IMR-90 (cell line): ENCODE measurements at regions not wholly inside any gene's neighbourhood (a gene's known extent, or its start where the extent isn't known, plus 50 kb on each side); places are given as distances from the start of the nearest gene placed in this dataset.

Source experiments
- ATAC-seq: fragments of 200-7000 bp; cut with Tn5 transposase; 2 replicates; pipeline ENCODE4 v1.9.1; 2020; ENCODE audit warnings: low read depth, mild to moderate bottlenecking, moderate library complexity
- BruUV-seq: library from RNA; stranded (reverse); fragments of 400-500 nt; replicated peaks from 2 replicates; lab custom pipeline; 2021; lab: Mats Ljungman, UMichigan
- CTCF ChIA-PET: fragments of 300-600 bp; formaldehyde crosslinking; extraction: SDS; loops from one replicate; lab custom pipeline; 2021; ENCODE audit warnings: antibody characterized with exemption; lab: Yijun Ruan, JAX
- POLR2A ChIA-PET: fragments of 300-600 bp; sonication (Branson Sonifier 250); formaldehyde crosslinking; loops from one replicate; lab custom pipeline; 2022; ENCODE audit warnings: antibody characterized with exemption; ENCODE audit not compliant: unreplicated experiment; lab: Charles Lee
- DNase-seq: peaks from one replicate; pipeline ENCODE4 v3.0.0; 2013
- H2AFZ ChIP-seq: replicated peaks from 2 replicates; pipeline ENCODE3; 2013; ENCODE audit warnings: low read length, mild to moderate bottlenecking; ENCODE audit not compliant: poor library complexity
- H2AK5ac ChIP-seq: 2 replicates; pipeline ENCODE4 v1.6.1; 2013; ENCODE audit warnings: low read depth, low read length, inconsistent platforms
- H2AK9ac ChIP-seq: replicated peaks from 2 replicates; pipeline ENCODE3; 2013; ENCODE audit warnings: mild to moderate bottlenecking, low read depth, low read length, moderate library complexity; ENCODE audit not compliant: poor library complexity
- H2BK120ac ChIP-seq: 2 replicates; pipeline ENCODE4 v1.6.1; 2013; ENCODE audit warnings: low read depth, low read length, inconsistent platforms
- H2BK15ac ChIP-seq: 3 replicates; pipeline ENCODE4 v1.6.1; 2013; ENCODE audit warnings: low read depth, low read length, inconsistent platforms
- H2BK20ac ChIP-seq: 2 replicates; pipeline ENCODE4 v1.6.1; 2013; ENCODE audit warnings: low read depth, mild to moderate bottlenecking, inconsistent platforms, low read length, moderate library complexity
- H2BK5ac ChIP-seq: 2 replicates; pipeline ENCODE4 v1.6.1; 2013; ENCODE audit warnings: mild to moderate bottlenecking, low read depth, low read length, inconsistent platforms; ENCODE audit not compliant: poor library complexity, severe bottlenecking
- H3K14ac ChIP-seq: replicated peaks from 2 replicates; pipeline ENCODE4 v1.6.1; 2013; ENCODE audit warnings: low read depth, low read length, inconsistent platforms
- H3K18ac ChIP-seq: 2 replicates; pipeline ENCODE4 v1.6.1; 2013; ENCODE audit warnings: low read depth, low read length, control low read depth
- H3K23ac ChIP-seq: 2 replicates; pipeline ENCODE4 v1.6.1; 2013; ENCODE audit warnings: low read depth, low read length, inconsistent platforms
- H3K27ac ChIP-seq: 2 replicates; pipeline ENCODE4 v1.5.1; 2013; ENCODE audit warnings: mild to moderate bottlenecking, control low read depth, low read length; ENCODE audit not compliant: insufficient read depth
- H3K27me3 ChIP-seq: 2 replicates; pipeline ENCODE4 v1.6.1; 2013; ENCODE audit warnings: low read length; ENCODE audit not compliant: control insufficient read depth, insufficient read depth
- H3K36me3 ChIP-seq: 2 replicates; pipeline ENCODE4 v1.6.1; 2013; ENCODE audit warnings: low read length, mixed read lengths; ENCODE audit not compliant: control insufficient read depth, insufficient read depth
- H3K4ac ChIP-seq: 2 replicates; pipeline ENCODE4 v1.6.1; 2013; ENCODE audit warnings: low read depth, low read length, inconsistent platforms
- H3K4me1 ChIP-seq: 2 replicates; pipeline ENCODE4 v1.6.1; 2013; ENCODE audit warnings: low read length, mixed read lengths; ENCODE audit not compliant: control insufficient read depth, insufficient read depth
- H3K4me2 ChIP-seq: 2 replicates; pipeline ENCODE4 v1.6.1; 2013; ENCODE audit warnings: low read depth, mild to moderate bottlenecking, control low read depth, low read length, moderate library complexity
- H3K4me3 ChIP-seq: 2 replicates; pipeline ENCODE4 v1.5.1; 2013; ENCODE audit warnings: low read depth, mild to moderate bottlenecking, control low read depth, low read length, moderate library complexity; ENCODE audit not compliant: insufficient read depth
- H3K56ac ChIP-seq: 2 replicates; pipeline ENCODE4 v1.6.1; 2013; ENCODE audit warnings: low read length, inconsistent platforms; ENCODE audit not compliant: insufficient read depth; ENCODE audit errors: extremely low read depth
- H3K79me1 ChIP-seq, 2 experiments: 2 replicates each; pipeline ENCODE4 v1.6.1; 2013; ENCODE audit warnings: low read length in 2 of 2, inconsistent platforms in 1 of 2, low read depth in 1 of 2
- H3K9ac ChIP-seq: 2 replicates; pipeline ENCODE4 v1.6.1; 2013; ENCODE audit warnings: low read depth, low read length, control low read depth
- H3K9me1 ChIP-seq: 2 replicates; pipeline ENCODE4 v1.6.1; 2013; ENCODE audit warnings: low read length, inconsistent platforms; ENCODE audit not compliant: insufficient read depth
- H3K9me3 ChIP-seq: 2 replicates; pipeline ENCODE4 v1.6.1; 2013; ENCODE audit warnings: low read length; ENCODE audit not compliant: control insufficient read depth, insufficient read depth
- H4K20me1 ChIP-seq: 2 replicates; pipeline ENCODE4 v1.6.1; 2013; ENCODE audit warnings: low read length, inconsistent platforms; ENCODE audit not compliant: insufficient read depth
- H4K5ac ChIP-seq: 2 replicates; pipeline ENCODE4 v1.6.1; 2013; ENCODE audit warnings: mild to moderate bottlenecking, low read depth, low read length, control low read depth
- H4K8ac ChIP-seq, 2 experiments: 2 replicates each; pipeline ENCODE4 v1.6.1; 2013; ENCODE audit warnings: low read depth in 2 of 2, low read length in 2 of 2, control low read depth in 1 of 2, inconsistent platforms in 1 of 2
- H4K91ac ChIP-seq: 2 replicates; pipeline ENCODE4 v1.6.1; 2013; ENCODE audit warnings: low read depth, low read length, inconsistent platforms; ENCODE audit not compliant: insufficient read depth
- BHLHE40 ChIP-seq: fragments of 150-350 bp; IDR thresholded peaks from 2 replicates; pipeline ENCODE4 v1.6.1; 2016; ENCODE audit warnings: mild to moderate bottlenecking, low read depth, low read length
- ELK1 ChIP-seq: fragments of 150-350 bp; IDR thresholded peaks from 2 replicates; pipeline ENCODE4 v1.6.1; 2016; ENCODE audit warnings: low read depth, mild to moderate bottlenecking, low read length, moderate library complexity, borderline replicate concordance
- FOS ChIP-seq: fragments of 150-350 bp; IDR thresholded peaks from 2 replicates; pipeline ENCODE4 v1.6.1; 2016; ENCODE audit warnings: low read depth, low read length
- RAD21 ChIP-seq: IDR thresholded peaks from 2 replicates; pipeline ENCODE4 v1.6.1; 2012; ENCODE audit warnings: low read length, improper control_type of control experiment
- RCOR1 ChIP-seq: IDR thresholded peaks from 2 replicates; pipeline ENCODE4 v1.6.1; 2012; ENCODE audit warnings: mild to moderate bottlenecking, low read length, improper control_type of control experiment; ENCODE audit not compliant: insufficient replicate concordance
- SMC3 ChIP-seq: fragments of 150-350 bp; IDR thresholded peaks from 2 replicates; pipeline ENCODE4 v1.6.1; 2016; ENCODE audit warnings: low read depth, mild to moderate bottlenecking, antibody characterized with exemption, low read length, moderate library complexity
- USF2 ChIP-seq: fragments of 150-350 bp; IDR thresholded peaks from 2 replicates; pipeline ENCODE4 v1.6.1; 2017; ENCODE audit warnings: mild to moderate bottlenecking, antibody characterized with exemption, low read length, low read depth
- WGBS, 2 experiments: methylation state at CpG; one replicate each; pipeline versions ENCODE4 v1.1.5 to v1.1.7; 2013; ENCODE audit warnings: missing lambda C conversion rate in 2 of 2; ENCODE audit not compliant: insufficient read length in 1 of 2; ENCODE audit errors: extremely low coverage in 2 of 2; 5-methylcytosine and 5-hydroxymethylcytosine counted together
- dilution Hi-C: fragments of 300-500 bp; cut with HindIII; formaldehyde crosslinking; loops from one replicate; pipeline ENCODE4 v1.14.3; 2018; ENCODE audit warnings: low sequenced_read_pairs; ENCODE audit not compliant: unreplicated experiment
- in situ Hi-C: fragments of 300-500 bp; cut with MboI; formaldehyde crosslinking; loops from 3 replicates; pipeline ENCODE4 v1.14.3; 2019; ENCODE audit warnings: low sequenced_read_pairs, inconsistent platforms, mixed read lengths
- intact Hi-C: fragments of 100-400 bp; cut with micrococcal nuclease; formaldehyde crosslinking; loops from 2 replicates; pipeline ENCODE4 v1.10.0; 2022

- H4K20me1 ChIP-seq = no peaks in the 10 kb centered on the region
- no peak overlapping the region for H2AK9ac ChIP-seq
- H3K4ac ChIP-seq = no peak overlapping the region
- dilution Hi-C loops = no loop called here
- POLR2A ChIA-PET = no interaction called here
- intact Hi-C loops = no loop called here
- no peak overlapping the region for H2AK5ac ChIP-seq
- no peak overlapping the region for H3K4me3 ChIP-seq
- CTCF ChIA-PET = interaction anchor here (1.2 kb wide), 1 partner anchor 10 kb away, joined by 6 read pairs; no protein-coding TSS in a partner anchor
- TF ChIP-seq SMC3 (no peak), FOS (no peak), RCOR1 (no peak), ELK1 (no peak), RAD21 (no peak), BHLHE40 (no peak), USF2 (no peak)
- no peak overlapping the region for H3K18ac ChIP-seq
- no peak overlapping the region for H3K56ac ChIP-seq
- no peaks in the 10 kb centered on the region for H3K36me3 ChIP-seq
- no peak overlapping the region for H2BK5ac ChIP-seq
- no peak overlapping the region for H2BK120ac ChIP-seq
- H4K5ac ChIP-seq = no peak overlapping the region
- no peak overlapping the region for H2AFZ ChIP-seq
- no peak overlapping the region for H3K23ac ChIP-seq
- H3K27ac ChIP-seq = no peak overlapping the region
- no peaks in the 10 kb centered on the region for H3K9me1 ChIP-seq
- H3K4me1 ChIP-seq = no peaks in the 10 kb centered on the region
- no peak for DNase-seq
- no peak overlapping the region for H2BK20ac ChIP-seq
- WGBS, 2 experiments = 80% methylated on average over 3 of the region's 6 CpGs; no CpG with 5 or more reads in 1 of the 2 experiments
- H3K14ac ChIP-seq = no peak overlapping the region
- no peak overlapping the region for H4K91ac ChIP-seq
- no peaks in the 10 kb centered on the region for H3K9me3 ChIP-seq
- no TSS peak for BruUV-seq
- no peak for ATAC-seq
- no peak overlapping the region for H4K8ac ChIP-seq
- no peak overlapping the region for H2BK15ac ChIP-seq
- H3K9ac ChIP-seq = no peak overlapping the region
- no peak overlapping the region for H3K4me2 ChIP-seq
- in situ Hi-C loops = loop anchor here (10.0 kb wide), 1 partner anchor 302 kb away; no protein-coding TSS in a partner anchor
- H3K27me3 ChIP-seq = peaks cover 14% of the 10 kb centered on the region
- no peaks in the 10 kb centered on the region for H3K79me1 ChIP-seq
These were observed 225.0 kb downstream of the TTC32 start for GRCh38 chr2:19676770-19677169.
